ENCODE measurements at regions not wholly inside any gene's neighbourhood (a gene's known extent, or its start where the extent isn't known, plus 50 kb on each side); places are given as distances from the start of the nearest gene placed in this dataset.

GRCh38 chr5:86786955-86787354 lies 169.2 kb downstream of the COX7C start:
- DNase-seq = no peak

GRCh38 chr5:86795659-86796058 lies 177.9 kb downstream of the COX7C start:
- no peak for DNase-seq

- no peak for DNase-seq
Observed at GRCh38 chr5:86797677-86798076, 179.9 kb downstream of the COX7C start.

GRCh38 chr5:86806206-86806605 lies 188.5 kb downstream of the COX7C start:
- DNase-seq = no peak

GRCh38 chr5:86807046-86808031 lies 189.6 kb downstream of the COX7C start:
- no peak for DNase-seq

- DNase-seq = no peak
Observed at GRCh38 chr5:86814315-86814714, 196.6 kb downstream of the COX7C start.

GRCh38 chr5:86814907-86815306 lies 197.2 kb downstream of the COX7C start:
- no peak for DNase-seq

GRCh38 chr5:86824637-86825036 lies 206.9 kb downstream of the COX7C start:
- DNase-seq = no peak

- no peak for DNase-seq
Observed at GRCh38 chr5:86831128-86831527, 213.4 kb downstream of the COX7C start.

- no peak for DNase-seq
Observed at GRCh38 chr5:86833868-86834267, 216.1 kb downstream of the COX7C start.

GRCh38 chr5:86837610-86838009 lies 219.9 kb downstream of the COX7C start:
- no peak for DNase-seq

- no peak for DNase-seq
Observed at GRCh38 chr5:86838083-86838482, 220.3 kb downstream of the COX7C start.

GRCh38 chr5:86841000-86841644 lies 223.4 kb downstream of the COX7C start:
- DNase-seq = no peak

GRCh38 chr5:86858442-86858841 lies 240.7 kb downstream of the COX7C start:
- no peak for DNase-seq

- DNase-seq = no peak
Observed at GRCh38 chr5:86861512-86861911, 243.8 kb downstream of the COX7C start.

- no peak for DNase-seq
Observed at GRCh38 chr5:86862093-86862492, 244.4 kb downstream of the COX7C start.

- DNase-seq = no peak
Observed at GRCh38 chr5:86864051-86864450, 246.3 kb downstream of the COX7C start.

GRCh38 chr5:86865256-86865785 lies 247.6 kb downstream of the COX7C start:
- no peak for DNase-seq

GRCh38 chr5:86866036-86866435 lies 248.3 kb downstream of the COX7C start:
- no peak for DNase-seq

GRCh38 chr5:86869268-86869667 lies 251.5 kb downstream of the COX7C start:
- DNase-seq = no peak

GRCh38 chr5:86875539-86875938 lies 257.8 kb downstream of the COX7C start:
- DNase-seq = no peak

GRCh38 chr5:86878250-86878649 lies 260.5 kb downstream of the COX7C start:
- DNase-seq = no peak

- DNase-seq = no peak
Observed at GRCh38 chr5:86879086-86879485, 261.3 kb downstream of the COX7C start.

GRCh38 chr5:86880344-86880743 lies 262.6 kb downstream of the COX7C start:
- DNase-seq = no peak
